Kidney (tissue), 13 donors: ENCODE measurements at regions not wholly inside any gene's neighbourhood (a gene's known extent, or its start where the extent isn't known, plus 50 kb on each side); places are given as distances from the start of the nearest gene placed in this dataset.

Source experiments
- DNase-seq, 5 donors: peaks; one replicate each; pipeline ENCODE4 v3.0.0-alpha.2; 2013 to 2020
- FAIRE-seq: peaks from 2 replicates; lab custom pipeline; 2012; peaks lifted over from hg19 to GRCh38; lab: Jason Lieb, UNC
- H3K27ac ChIP-seq, 2 donors: one replicate each; pipeline ENCODE4 v1.7.0; 2013; ENCODE audit warnings: low read depth in 2 of 2, low read length in 2 of 2, inconsistent platforms in 1 of 2
- H3K27me3 ChIP-seq: one replicate; pipeline ENCODE4 v1.7.1; 2013; ENCODE audit warnings: low read length, inconsistent platforms; ENCODE audit not compliant: control insufficient read depth, insufficient read depth
- H3K36me3 ChIP-seq, 3 donors: one replicate each; pipeline versions ENCODE4 v1.7.0 to v1.7.1; 2013; ENCODE audit warnings: low read length in 3 of 3, control low read depth in 1 of 3, inconsistent platforms in 1 of 3; ENCODE audit not compliant: insufficient read depth in 3 of 3, control insufficient read depth in 2 of 3
- H3K4me1 ChIP-seq, 3 donors: one replicate each; pipeline versions ENCODE4 v1.7.0 to v1.7.1; 2013; ENCODE audit warnings: low read length in 3 of 3, inconsistent platforms in 1 of 3, low read depth in 1 of 3; ENCODE audit not compliant: control insufficient read depth in 2 of 3, insufficient read depth in 2 of 3
- H3K4me3 ChIP-seq, 3 donors: one replicate each; pipeline versions ENCODE4 v1.7.0 to v1.8.1; 2013; ENCODE audit warnings: low read length in 3 of 3, control low read depth in 1 of 3, inconsistent platforms in 1 of 3
- H3K9ac ChIP-seq, 3 donors: one replicate each; pipeline versions ENCODE4 v1.7.0 to v1.7.1; 2013; ENCODE audit warnings: low read length in 3 of 3, control low read depth in 1 of 3, inconsistent platforms in 1 of 3
- H3K9me3 ChIP-seq, 3 donors: one replicate each; pipeline versions ENCODE4 v1.7.0 to v1.7.1; 2013; ENCODE audit warnings: low read length in 3 of 3, control low read depth in 1 of 3, inconsistent platforms in 1 of 3; ENCODE audit not compliant: control insufficient read depth in 2 of 3, insufficient read depth in 1 of 3
- intact Hi-C: fragments of 100-400 bp; cut with DNase I; formaldehyde crosslinking; loops from one replicate; pipeline ENCODE4 v1.11.1; 2022
- TF ChIP-seq, protein P1 (sequence below): IDR thresholded peaks from 3 replicates; pipeline ENCODE4 v1.5.1; 2012; ENCODE audit warnings: mild to moderate bottlenecking, moderate library complexity, borderline replicate concordance; ENCODE audit not compliant: insufficient read depth; ENCODE audit errors: extremely low read depth
- donor health status: control.
- donor health status: control.
- donor health status: control.
- donor health status: control.
- donor health status: control.
- donor health status: DM: yes; HTN: yes; CAD: no.
- donor health status: Normal renal cell carcinoma (clear cell type).

DNA sequence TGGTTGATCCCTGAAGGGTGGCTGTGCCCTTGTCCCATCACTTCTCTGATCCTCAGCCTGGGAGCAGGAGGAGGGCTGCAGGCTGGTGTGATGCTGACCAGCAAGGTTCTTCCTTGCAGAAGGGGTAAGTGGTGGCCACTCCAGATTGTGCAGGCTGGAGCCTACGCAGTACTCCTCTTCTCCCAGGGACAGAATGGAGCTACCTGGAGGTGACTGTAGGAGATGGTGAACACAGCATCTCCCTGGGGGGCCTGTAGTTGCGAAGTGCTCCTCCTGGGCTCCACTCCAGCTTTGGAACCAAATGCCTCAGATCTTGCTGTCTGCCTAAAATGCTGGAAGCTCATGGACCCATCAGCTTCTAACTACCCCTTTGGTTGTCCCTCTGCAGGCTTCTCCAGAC is 323.6 kb upstream of the PODXL start:
- no peak for DNase-seq
- H3K4me3 ChIP-seq, result no peak overlapping the region
- H3K36me3 ChIP-seq, result peaks cover 0 to 4% (median 0%) of the 10 kb centered on the region in 3 donors
- H3K9me3 ChIP-seq, result no peaks in the 10 kb centered on the region
- no peak for FAIRE-seq
- H3K9ac ChIP-seq, result no peak overlapping the region
- TF ChIP-seq, protein P1, sequence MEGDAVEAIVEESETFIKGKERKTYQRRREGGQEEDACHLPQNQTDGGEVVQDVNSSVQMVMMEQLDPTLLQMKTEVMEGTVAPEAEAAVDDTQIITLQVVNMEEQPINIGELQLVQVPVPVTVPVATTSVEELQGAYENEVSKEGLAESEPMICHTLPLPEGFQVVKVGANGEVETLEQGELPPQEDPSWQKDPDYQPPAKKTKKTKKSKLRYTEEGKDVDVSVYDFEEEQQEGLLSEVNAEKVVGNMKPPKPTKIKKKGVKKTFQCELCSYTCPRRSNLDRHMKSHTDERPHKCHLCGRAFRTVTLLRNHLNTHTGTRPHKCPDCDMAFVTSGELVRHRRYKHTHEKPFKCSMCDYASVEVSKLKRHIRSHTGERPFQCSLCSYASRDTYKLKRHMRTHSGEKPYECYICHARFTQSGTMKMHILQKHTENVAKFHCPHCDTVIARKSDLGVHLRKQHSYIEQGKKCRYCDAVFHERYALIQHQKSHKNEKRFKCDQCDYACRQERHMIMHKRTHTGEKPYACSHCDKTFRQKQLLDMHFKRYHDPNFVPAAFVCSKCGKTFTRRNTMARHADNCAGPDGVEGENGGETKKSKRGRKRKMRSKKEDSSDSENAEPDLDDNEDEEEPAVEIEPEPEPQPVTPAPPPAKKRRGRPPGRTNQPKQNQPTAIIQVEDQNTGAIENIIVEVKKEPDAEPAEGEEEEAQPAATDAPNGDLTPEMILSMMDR, result no peak
- H3K27ac ChIP-seq, result no peak overlapping the region
- no peaks in the 10 kb centered on the region for H3K4me1 ChIP-seq
- intact Hi-C loops, result no loop called here
- no peaks in the 10 kb centered on the region for H3K27me3 ChIP-seq

DNA sequence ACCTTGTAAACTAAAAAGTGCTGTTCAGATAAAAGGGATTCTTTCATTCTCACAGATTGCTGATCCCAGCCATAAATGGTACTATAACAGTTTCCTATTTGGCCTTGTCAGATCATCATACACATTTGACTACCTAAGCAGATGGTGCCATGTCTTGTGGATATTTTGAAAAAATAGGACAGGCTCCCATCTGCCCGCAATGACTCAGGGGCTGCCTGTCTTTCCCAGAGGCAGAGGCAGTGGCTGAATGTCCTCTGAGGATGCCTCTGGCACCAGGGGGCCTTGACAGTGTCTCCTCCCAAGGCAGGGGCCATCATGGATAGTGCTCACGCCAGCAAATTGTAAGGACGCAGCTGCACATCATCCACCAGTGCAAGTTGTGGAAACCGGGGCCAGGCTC is 323.0 kb upstream of the PODXL start:
- no peak overlapping the region for H3K9ac ChIP-seq
- TF ChIP-seq, protein P1, result no peak
- FAIRE-seq (no peak), DNase-seq (no peak)
- intact Hi-C loops, result no loop called here
- no peak overlapping the region for H3K27ac ChIP-seq
- no peaks in the 10 kb centered on the region for H3K27me3 ChIP-seq
- no peak overlapping the region for H3K4me3 ChIP-seq
- H3K36me3 ChIP-seq, result peaks cover 0 to 4% (median 0%) of the 10 kb centered on the region in 3 donors
- no peaks in the 10 kb centered on the region for H3K4me1 ChIP-seq
- H3K9me3 ChIP-seq, result no peaks in the 10 kb centered on the region

DNA sequence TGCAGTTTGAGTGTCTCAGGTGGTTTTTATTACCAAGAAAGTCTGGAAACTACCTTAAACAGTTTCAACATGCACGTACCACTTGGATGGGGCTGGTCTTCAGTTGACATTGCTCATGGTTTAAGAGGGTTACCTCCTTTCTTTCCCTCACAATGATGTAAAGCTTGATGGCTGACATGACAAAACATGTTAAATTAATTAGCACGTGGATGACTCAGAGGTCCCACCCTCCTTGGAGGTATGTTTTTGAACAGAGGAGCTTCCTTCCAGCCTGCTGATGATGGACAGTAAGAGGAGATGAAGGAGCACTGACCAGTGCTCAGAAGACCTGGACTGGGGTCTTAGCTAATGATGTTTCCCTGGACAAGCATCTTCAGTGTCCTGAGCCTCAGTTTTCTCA is 322.3 kb upstream of the PODXL start:
- Histone ChIP-seq H3K36me3 (peaks cover 0 to 4% (median 0%) of the 10 kb centered on the region in 3 donors), H3K9me3 (no peaks in the 10 kb centered on the region), H3K4me3 (no peak overlapping the region), H3K4me1 (no peaks in the 10 kb centered on the region), H3K9ac (no peak overlapping the region), H3K27ac (no peak overlapping the region), H3K27me3 (no peaks in the 10 kb centered on the region)
- DNase-seq (no peak), FAIRE-seq (no peak)
- intact Hi-C loops, result no loop called here
- TF ChIP-seq, protein P1, result no peak

DNA sequence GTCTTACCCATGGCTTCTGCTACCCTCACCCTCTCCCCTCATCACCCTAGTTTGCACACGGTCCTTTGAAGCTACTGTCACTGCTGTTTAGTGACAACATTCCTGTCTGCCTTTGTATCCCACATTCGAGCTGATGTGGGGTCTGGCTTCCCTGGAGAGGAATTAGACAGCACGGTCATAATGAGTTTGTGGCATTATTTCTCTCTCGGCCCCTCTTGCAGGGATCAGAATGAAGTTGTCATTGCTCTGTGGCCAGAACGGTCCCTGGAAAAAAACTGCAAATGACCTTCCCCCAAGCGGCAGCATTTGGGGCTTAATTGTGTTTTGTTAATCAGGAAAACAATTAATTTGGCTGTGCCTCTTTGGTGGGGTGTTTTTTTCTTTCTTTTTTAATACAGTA is 317.2 kb upstream of the PODXL start:
- H3K4me3 ChIP-seq, result no peak overlapping the region
- H3K9ac ChIP-seq, result no peak overlapping the region
- H3K27me3 ChIP-seq, result no peaks in the 10 kb centered on the region
- no peaks in the 10 kb centered on the region for H3K4me1 ChIP-seq
- FAIRE-seq (no peak), DNase-seq (no peak)
- H3K27ac ChIP-seq, result no peak overlapping the region
- intact Hi-C loops, result no loop called here
- H3K36me3 ChIP-seq, result peaks cover 0 to 4% (median 0%) of the 10 kb centered on the region in 3 donors
- H3K9me3 ChIP-seq, result no peaks in the 10 kb centered on the region
- TF ChIP-seq, protein P1, result no peak
